IMR-90 (cell line): ENCODE measurements at regions not wholly inside any gene's neighbourhood (a gene's known extent, or its start where the extent isn't known, plus 50 kb on each side); places are given as distances from the start of the nearest gene placed in this dataset.

Experiments used
- ATAC-seq: fragments of 200-7000 bp; cut with Tn5 transposase; 2 replicates; pipeline ENCODE4 v1.9.1; 2020; ENCODE audit warnings: low read depth, mild to moderate bottlenecking, moderate library complexity
- BruUV-seq: library from RNA; stranded (reverse); fragments of 400-500 nt; replicated peaks from 2 replicates; lab custom pipeline; 2021; lab: Mats Ljungman, UMichigan
- CTCF ChIA-PET: fragments of 300-600 bp; formaldehyde crosslinking; extraction: SDS; loops from one replicate; lab custom pipeline; 2021; ENCODE audit warnings: antibody characterized with exemption; lab: Yijun Ruan, JAX
- POLR2A ChIA-PET: fragments of 300-600 bp; sonication (Branson Sonifier 250); formaldehyde crosslinking; loops from one replicate; lab custom pipeline; 2022; ENCODE audit warnings: antibody characterized with exemption; ENCODE audit not compliant: unreplicated experiment; lab: Charles Lee
- DNase-seq: peaks from one replicate; pipeline ENCODE4 v3.0.0; 2013
- H2AFZ ChIP-seq: replicated peaks from 2 replicates; pipeline ENCODE3; 2013; ENCODE audit warnings: low read length, mild to moderate bottlenecking; ENCODE audit not compliant: poor library complexity
- H2AK5ac ChIP-seq: 2 replicates; pipeline ENCODE4 v1.6.1; 2013; ENCODE audit warnings: low read depth, low read length, inconsistent platforms
- H2AK9ac ChIP-seq: replicated peaks from 2 replicates; pipeline ENCODE3; 2013; ENCODE audit warnings: mild to moderate bottlenecking, low read depth, low read length, moderate library complexity; ENCODE audit not compliant: poor library complexity
- H2BK120ac ChIP-seq: 2 replicates; pipeline ENCODE4 v1.6.1; 2013; ENCODE audit warnings: low read depth, low read length, inconsistent platforms
- H2BK15ac ChIP-seq: 3 replicates; pipeline ENCODE4 v1.6.1; 2013; ENCODE audit warnings: low read depth, low read length, inconsistent platforms
- H2BK20ac ChIP-seq: 2 replicates; pipeline ENCODE4 v1.6.1; 2013; ENCODE audit warnings: low read depth, mild to moderate bottlenecking, inconsistent platforms, low read length, moderate library complexity
- H2BK5ac ChIP-seq: 2 replicates; pipeline ENCODE4 v1.6.1; 2013; ENCODE audit warnings: mild to moderate bottlenecking, low read depth, low read length, inconsistent platforms; ENCODE audit not compliant: poor library complexity, severe bottlenecking
- H3K14ac ChIP-seq: replicated peaks from 2 replicates; pipeline ENCODE4 v1.6.1; 2013; ENCODE audit warnings: low read depth, low read length, inconsistent platforms
- H3K18ac ChIP-seq: 2 replicates; pipeline ENCODE4 v1.6.1; 2013; ENCODE audit warnings: low read depth, low read length, control low read depth
- H3K23ac ChIP-seq: 2 replicates; pipeline ENCODE4 v1.6.1; 2013; ENCODE audit warnings: low read depth, low read length, inconsistent platforms
- H3K27ac ChIP-seq: 2 replicates; pipeline ENCODE4 v1.5.1; 2013; ENCODE audit warnings: mild to moderate bottlenecking, control low read depth, low read length; ENCODE audit not compliant: insufficient read depth
- H3K27me3 ChIP-seq: 2 replicates; pipeline ENCODE4 v1.6.1; 2013; ENCODE audit warnings: low read length; ENCODE audit not compliant: control insufficient read depth, insufficient read depth
- H3K36me3 ChIP-seq: 2 replicates; pipeline ENCODE4 v1.6.1; 2013; ENCODE audit warnings: low read length, mixed read lengths; ENCODE audit not compliant: control insufficient read depth, insufficient read depth
- H3K4ac ChIP-seq: 2 replicates; pipeline ENCODE4 v1.6.1; 2013; ENCODE audit warnings: low read depth, low read length, inconsistent platforms
- H3K4me1 ChIP-seq: 2 replicates; pipeline ENCODE4 v1.6.1; 2013; ENCODE audit warnings: low read length, mixed read lengths; ENCODE audit not compliant: control insufficient read depth, insufficient read depth
- H3K4me2 ChIP-seq: 2 replicates; pipeline ENCODE4 v1.6.1; 2013; ENCODE audit warnings: low read depth, mild to moderate bottlenecking, control low read depth, low read length, moderate library complexity
- H3K4me3 ChIP-seq: 2 replicates; pipeline ENCODE4 v1.5.1; 2013; ENCODE audit warnings: low read depth, mild to moderate bottlenecking, control low read depth, low read length, moderate library complexity; ENCODE audit not compliant: insufficient read depth
- H3K56ac ChIP-seq: 2 replicates; pipeline ENCODE4 v1.6.1; 2013; ENCODE audit warnings: low read length, inconsistent platforms; ENCODE audit not compliant: insufficient read depth; ENCODE audit errors: extremely low read depth
- H3K79me1 ChIP-seq, 2 experiments: 2 replicates each; pipeline ENCODE4 v1.6.1; 2013; ENCODE audit warnings: low read length in 2 of 2, inconsistent platforms in 1 of 2, low read depth in 1 of 2
- H3K9ac ChIP-seq: 2 replicates; pipeline ENCODE4 v1.6.1; 2013; ENCODE audit warnings: low read depth, low read length, control low read depth
- H3K9me1 ChIP-seq: 2 replicates; pipeline ENCODE4 v1.6.1; 2013; ENCODE audit warnings: low read length, inconsistent platforms; ENCODE audit not compliant: insufficient read depth
- H3K9me3 ChIP-seq: 2 replicates; pipeline ENCODE4 v1.6.1; 2013; ENCODE audit warnings: low read length; ENCODE audit not compliant: control insufficient read depth, insufficient read depth
- H4K20me1 ChIP-seq: 2 replicates; pipeline ENCODE4 v1.6.1; 2013; ENCODE audit warnings: low read length, inconsistent platforms; ENCODE audit not compliant: insufficient read depth
- H4K5ac ChIP-seq: 2 replicates; pipeline ENCODE4 v1.6.1; 2013; ENCODE audit warnings: mild to moderate bottlenecking, low read depth, low read length, control low read depth
- H4K8ac ChIP-seq, 2 experiments: 2 replicates each; pipeline ENCODE4 v1.6.1; 2013; ENCODE audit warnings: low read depth in 2 of 2, low read length in 2 of 2, control low read depth in 1 of 2, inconsistent platforms in 1 of 2
- H4K91ac ChIP-seq: 2 replicates; pipeline ENCODE4 v1.6.1; 2013; ENCODE audit warnings: low read depth, low read length, inconsistent platforms; ENCODE audit not compliant: insufficient read depth
- BHLHE40 ChIP-seq: fragments of 150-350 bp; IDR thresholded peaks from 2 replicates; pipeline ENCODE4 v1.6.1; 2016; ENCODE audit warnings: mild to moderate bottlenecking, low read depth, low read length
- CEBPB ChIP-seq: IDR thresholded peaks from 2 replicates; pipeline ENCODE4 v1.6.1; 2012; ENCODE audit warnings: low read depth, low read length, improper control_type of control experiment
- CHD1 ChIP-seq: IDR thresholded peaks from 2 replicates; pipeline ENCODE4 v1.6.1; 2012; ENCODE audit warnings: low read depth, low read length, improper control_type of control experiment
- FOS ChIP-seq: fragments of 150-350 bp; IDR thresholded peaks from 2 replicates; pipeline ENCODE4 v1.6.1; 2016; ENCODE audit warnings: low read depth, low read length
- MAFK ChIP-seq: IDR thresholded peaks from 2 replicates; pipeline ENCODE4 v1.6.1; 2012; ENCODE audit warnings: low read depth, low read length, improper control_type of control experiment
- MAZ ChIP-seq: IDR thresholded peaks from 2 replicates; pipeline ENCODE4 v1.6.1; 2012; ENCODE audit warnings: low read depth, mild to moderate bottlenecking, low read length, improper control_type of control experiment, moderate library complexity, borderline replicate concordance
- MXI1 ChIP-seq: IDR thresholded peaks from 2 replicates; pipeline ENCODE4 v1.6.1; 2012; ENCODE audit warnings: low read depth, mild to moderate bottlenecking, low read length, moderate library complexity, borderline replicate concordance
- NFE2L2 ChIP-seq: fragments of 150-350 bp; IDR thresholded peaks from 2 replicates; pipeline ENCODE4 v1.6.1; 2016; ENCODE audit warnings: low read depth, mild to moderate bottlenecking, low read length
- POLR2A ChIP-seq: IDR thresholded peaks from 2 replicates; pipeline ENCODE4 v1.6.1; 2012; ENCODE audit warnings: mild to moderate bottlenecking, low read depth, low read length
- RAD21 ChIP-seq: IDR thresholded peaks from 2 replicates; pipeline ENCODE4 v1.6.1; 2012; ENCODE audit warnings: low read length, improper control_type of control experiment
- RCOR1 ChIP-seq: IDR thresholded peaks from 2 replicates; pipeline ENCODE4 v1.6.1; 2012; ENCODE audit warnings: mild to moderate bottlenecking, low read length, improper control_type of control experiment; ENCODE audit not compliant: insufficient replicate concordance
- RFX5 ChIP-seq: IDR thresholded peaks from 2 replicates; pipeline ENCODE4 v1.8.0; 2012; ENCODE audit warnings: low read depth, mild to moderate bottlenecking, low read length, moderate library complexity
- SMC3 ChIP-seq: fragments of 150-350 bp; IDR thresholded peaks from 2 replicates; pipeline ENCODE4 v1.6.1; 2016; ENCODE audit warnings: low read depth, mild to moderate bottlenecking, antibody characterized with exemption, low read length, moderate library complexity
- WGBS, 2 experiments: methylation state at CpG; one replicate each; pipeline versions ENCODE4 v1.1.5 to v1.1.7; 2013; ENCODE audit warnings: missing lambda C conversion rate in 2 of 2; ENCODE audit not compliant: insufficient read length in 1 of 2; ENCODE audit errors: extremely low coverage in 2 of 2; 5-methylcytosine and 5-hydroxymethylcytosine counted together
- dilution Hi-C: fragments of 300-500 bp; cut with HindIII; formaldehyde crosslinking; loops from one replicate; pipeline ENCODE4 v1.14.3; 2018; ENCODE audit warnings: low sequenced_read_pairs; ENCODE audit not compliant: unreplicated experiment
- in situ Hi-C: fragments of 300-500 bp; cut with MboI; formaldehyde crosslinking; loops from 3 replicates; pipeline ENCODE4 v1.14.3; 2019; ENCODE audit warnings: low sequenced_read_pairs, inconsistent platforms, mixed read lengths
- intact Hi-C: fragments of 100-400 bp; cut with micrococcal nuclease; formaldehyde crosslinking; loops from 2 replicates; pipeline ENCODE4 v1.10.0; 2022
- TF ChIP-seq, protein P1 (sequence below): conservative IDR thresholded peaks from 2 replicates; pipeline ENCODE4 v1.5.1; 2012; ENCODE audit warnings: mild to moderate bottlenecking, low read depth, low read length, improper control_type of control experiment
- TF ChIP-seq, protein P2 (sequence below): fragments of 150-350 bp; IDR thresholded peaks from 2 replicates; pipeline ENCODE4 v1.6.1; 2017; ENCODE audit warnings: mild to moderate bottlenecking, antibody characterized with exemption, low read length, low read depth
- TF ChIP-seq, protein P3 (sequence below): fragments of 150-350 bp; IDR thresholded peaks from 2 replicates; pipeline ENCODE4 v1.6.1; 2016; ENCODE audit warnings: low read depth, mild to moderate bottlenecking, low read length, moderate library complexity, borderline replicate concordance

DNA sequence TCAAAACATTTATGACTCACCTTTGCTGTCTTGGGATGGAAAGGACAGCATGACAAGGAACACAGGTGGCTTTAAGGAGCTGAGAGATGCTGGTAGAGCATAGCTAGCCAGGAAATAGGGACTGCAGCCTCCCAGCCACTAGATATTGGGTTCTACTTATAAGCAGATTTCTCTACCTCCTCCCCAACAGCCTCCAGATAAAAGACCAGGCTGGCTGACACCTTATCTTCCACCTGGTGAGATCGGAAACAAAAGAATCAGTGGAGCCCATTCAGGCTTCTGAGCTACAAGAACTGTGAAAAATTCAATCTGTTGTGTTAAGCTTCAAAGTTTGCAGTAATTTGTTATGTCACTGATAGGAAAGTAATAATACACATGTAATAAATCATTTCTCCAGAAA, 1278.5 kb upstream of the ZEB2 start:
- Histone ChIP-seq H2AFZ (no peak overlapping the region), H3K4ac (no peak overlapping the region), H3K4me3 (no peak overlapping the region), H3K23ac (no peak overlapping the region), H2BK120ac (no peak overlapping the region), H2BK5ac (no peak overlapping the region), H3K14ac (no peak overlapping the region), H2BK20ac (no peak overlapping the region), H3K79me1 (no peaks in the 10 kb centered on the region), H3K27me3 (no peaks in the 10 kb centered on the region), H2AK9ac (no peak overlapping the region), H3K56ac (no peak overlapping the region), H4K20me1 (no peaks in the 10 kb centered on the region), H2AK5ac (no peak overlapping the region), H3K9me3 (no peaks in the 10 kb centered on the region), H2BK15ac (no peak overlapping the region), H4K5ac (no peak overlapping the region), H3K4me1 (no peaks in the 10 kb centered on the region), H3K4me2 (no peak overlapping the region), H4K91ac (no peak overlapping the region), H3K27ac (no peak overlapping the region), H4K8ac (no peak overlapping the region), H3K18ac (no peak overlapping the region), H3K36me3 (no peaks in the 10 kb centered on the region), H3K9me1 (no peaks in the 10 kb centered on the region), H3K9ac (no peak overlapping the region)
- in situ Hi-C loops (no loop called here), dilution Hi-C loops (no loop called here), intact Hi-C loops (no loop called here)
- CTCF ChIA-PET, result no interaction called here
- ATAC-seq (no peak), DNase-seq (no peak)
- WGBS, 2 experiments, result no CpG with 5 or more reads among the region's 1 CpG
- POLR2A ChIA-PET, result no interaction called here
- TF ChIP-seq BHLHE40, result no peak
- TF ChIP-seq MAZ, result no peak
- no peak for TF ChIP-seq CHD1
- no peak for TF ChIP-seq MXI1
- no peak for TF ChIP-seq SMC3
- TF ChIP-seq CEBPB, result no peak
- no peak for TF ChIP-seq RAD21
- no peak for TF ChIP-seq MAFK
- TF ChIP-seq, protein P1, sequence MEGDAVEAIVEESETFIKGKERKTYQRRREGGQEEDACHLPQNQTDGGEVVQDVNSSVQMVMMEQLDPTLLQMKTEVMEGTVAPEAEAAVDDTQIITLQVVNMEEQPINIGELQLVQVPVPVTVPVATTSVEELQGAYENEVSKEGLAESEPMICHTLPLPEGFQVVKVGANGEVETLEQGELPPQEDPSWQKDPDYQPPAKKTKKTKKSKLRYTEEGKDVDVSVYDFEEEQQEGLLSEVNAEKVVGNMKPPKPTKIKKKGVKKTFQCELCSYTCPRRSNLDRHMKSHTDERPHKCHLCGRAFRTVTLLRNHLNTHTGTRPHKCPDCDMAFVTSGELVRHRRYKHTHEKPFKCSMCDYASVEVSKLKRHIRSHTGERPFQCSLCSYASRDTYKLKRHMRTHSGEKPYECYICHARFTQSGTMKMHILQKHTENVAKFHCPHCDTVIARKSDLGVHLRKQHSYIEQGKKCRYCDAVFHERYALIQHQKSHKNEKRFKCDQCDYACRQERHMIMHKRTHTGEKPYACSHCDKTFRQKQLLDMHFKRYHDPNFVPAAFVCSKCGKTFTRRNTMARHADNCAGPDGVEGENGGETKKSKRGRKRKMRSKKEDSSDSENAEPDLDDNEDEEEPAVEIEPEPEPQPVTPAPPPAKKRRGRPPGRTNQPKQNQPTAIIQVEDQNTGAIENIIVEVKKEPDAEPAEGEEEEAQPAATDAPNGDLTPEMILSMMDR, result no peak
- TF ChIP-seq, protein P2, sequence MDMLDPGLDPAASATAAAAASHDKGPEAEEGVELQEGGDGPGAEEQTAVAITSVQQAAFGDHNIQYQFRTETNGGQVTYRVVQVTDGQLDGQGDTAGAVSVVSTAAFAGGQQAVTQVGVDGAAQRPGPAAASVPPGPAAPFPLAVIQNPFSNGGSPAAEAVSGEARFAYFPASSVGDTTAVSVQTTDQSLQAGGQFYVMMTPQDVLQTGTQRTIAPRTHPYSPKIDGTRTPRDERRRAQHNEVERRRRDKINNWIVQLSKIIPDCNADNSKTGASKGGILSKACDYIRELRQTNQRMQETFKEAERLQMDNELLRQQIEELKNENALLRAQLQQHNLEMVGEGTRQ, result no peak
- TF ChIP-seq, protein P3, sequence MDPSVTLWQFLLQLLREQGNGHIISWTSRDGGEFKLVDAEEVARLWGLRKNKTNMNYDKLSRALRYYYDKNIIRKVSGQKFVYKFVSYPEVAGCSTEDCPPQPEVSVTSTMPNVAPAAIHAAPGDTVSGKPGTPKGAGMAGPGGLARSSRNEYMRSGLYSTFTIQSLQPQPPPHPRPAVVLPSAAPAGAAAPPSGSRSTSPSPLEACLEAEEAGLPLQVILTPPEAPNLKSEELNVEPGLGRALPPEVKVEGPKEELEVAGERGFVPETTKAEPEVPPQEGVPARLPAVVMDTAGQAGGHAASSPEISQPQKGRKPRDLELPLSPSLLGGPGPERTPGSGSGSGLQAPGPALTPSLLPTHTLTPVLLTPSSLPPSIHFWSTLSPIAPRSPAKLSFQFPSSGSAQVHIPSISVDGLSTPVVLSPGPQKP, result no peak
- TF ChIP-seq RFX5, result no peak
- no peak for TF ChIP-seq RCOR1
- TF ChIP-seq POLR2A, result no peak
- TF ChIP-seq FOS, result no peak
- no peak for TF ChIP-seq NFE2L2
- BruUV-seq, result no TSS peak
